Stimulated activated CD4-positive, alpha-beta T cell treated with anti-CD3 and anti-CD28 coated beads, Interleukin-1b, Interleukin-23, amount 100 ng/mL, for 48 hours (primary cell): ENCODE measurements at regions not wholly inside any gene's neighbourhood (a gene's known extent, or its start where the extent isn't known, plus 50 kb on each side); places are given as distances from the start of the nearest gene placed in this dataset.
"Not testable (repeated sequence)": the region's sequence is repeated elsewhere in the genome, so short reads cannot be mapped to it uniquely, and the experiment has no call there.

Experiments
- DNase-seq: peaks from one replicate; pipeline ENCODE4 v3.0.0-alpha.2; 2020

DNA sequence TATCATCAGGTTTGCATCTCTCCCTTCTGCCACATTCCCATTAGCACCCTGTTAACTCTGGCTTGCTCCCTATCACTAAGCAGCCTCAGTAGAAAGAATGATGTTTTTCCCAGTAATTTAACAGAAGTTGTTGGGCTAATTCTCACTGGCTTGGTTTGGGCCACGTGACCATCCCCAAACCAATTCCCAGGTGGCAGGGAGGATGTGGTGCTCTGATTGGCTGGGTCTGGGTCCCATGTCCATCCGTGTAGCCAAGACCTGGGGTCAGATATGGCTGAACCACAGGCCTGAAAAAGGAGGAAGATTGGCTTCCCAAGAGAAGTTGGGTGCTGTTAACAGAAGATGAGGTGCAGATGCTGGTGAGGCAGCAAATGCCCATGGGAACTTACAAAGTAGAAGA is 122.0 kb downstream of the BOD1 start:
- no peak for DNase-seq

DNA sequence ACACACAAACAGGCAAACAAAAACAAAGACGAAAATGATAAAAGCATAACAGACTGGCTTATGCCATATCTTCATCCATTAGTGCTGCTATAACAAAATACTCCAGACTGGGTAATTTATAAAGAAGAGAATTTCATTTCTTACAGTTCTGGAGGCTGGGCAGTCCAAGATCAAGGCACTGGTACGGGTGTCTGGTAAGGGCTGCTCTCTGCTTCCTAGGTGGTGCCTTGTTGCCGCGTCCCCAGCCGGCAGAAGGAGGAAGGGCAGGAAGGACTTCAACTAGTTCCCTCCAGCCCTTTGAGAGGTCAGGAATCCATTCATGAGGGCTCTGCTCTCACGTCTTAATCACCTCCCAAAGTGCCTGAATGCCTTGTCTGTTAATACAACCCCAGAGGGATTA is 122.6 kb downstream of the BOD1 start:
- no peak for DNase-seq

DNA sequence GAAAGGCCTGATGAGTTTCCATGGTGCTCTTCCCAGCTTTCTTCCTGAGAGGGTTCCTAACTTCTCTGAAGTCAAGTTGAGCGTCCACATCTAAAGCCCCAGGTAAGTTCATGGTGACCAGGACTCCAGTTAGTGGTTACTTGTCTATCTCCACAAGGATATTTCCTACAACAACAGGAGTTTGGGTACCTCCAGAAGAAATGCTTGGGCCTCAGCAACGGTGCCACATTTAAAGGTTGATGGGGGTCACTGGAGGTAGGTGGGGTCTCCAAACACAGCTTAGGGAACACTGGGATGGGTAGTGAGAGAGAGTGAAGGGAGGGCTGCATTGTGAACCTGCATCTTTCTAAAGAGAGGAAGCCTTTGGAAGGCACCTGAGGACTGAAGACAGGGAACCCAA is 123.4 kb downstream of the BOD1 start:
- no peak for DNase-seq

DNA sequence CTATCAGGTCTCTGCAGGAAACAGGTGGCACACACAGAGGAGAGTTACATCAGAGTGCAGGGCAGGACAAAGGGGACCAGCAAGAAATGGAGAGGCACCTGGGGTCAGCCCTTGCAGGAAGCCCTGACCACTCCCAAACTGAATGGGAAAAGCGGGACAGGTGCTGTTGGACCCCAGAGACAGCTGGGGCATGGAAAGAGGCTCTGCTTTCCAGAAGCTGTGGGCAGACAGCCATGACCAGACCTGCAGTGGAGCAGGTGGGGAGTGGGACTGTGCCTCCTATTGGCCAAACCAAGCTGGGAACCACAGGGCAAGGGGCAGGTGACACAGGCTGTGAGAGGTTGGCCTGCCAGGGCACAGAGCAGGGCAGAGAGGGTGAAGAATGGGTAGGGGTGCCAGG is 125.8 kb downstream of the BOD1 start:
- DNase-seq: no peak

DNA sequence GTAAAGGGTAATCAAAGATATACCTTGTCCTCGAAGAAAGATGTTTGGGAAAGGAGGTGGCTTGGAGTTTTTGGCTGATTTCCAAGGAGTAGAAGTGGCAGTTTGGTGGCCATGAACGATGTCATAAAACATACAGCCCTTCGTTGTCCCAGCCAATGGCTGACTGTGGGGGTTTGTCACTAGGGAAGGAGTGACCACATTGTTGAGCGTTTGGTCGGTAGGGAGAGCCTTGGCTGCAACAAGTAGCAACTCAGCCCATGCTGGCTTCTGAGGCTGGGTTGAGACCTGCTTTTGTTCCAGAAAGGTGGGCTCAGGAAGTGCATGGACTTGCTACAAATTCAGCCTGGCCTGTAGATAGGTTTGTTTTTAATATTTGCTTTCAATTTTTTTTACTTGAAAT is 128.3 kb downstream of the BOD1 start:
- no peak for DNase-seq

DNA sequence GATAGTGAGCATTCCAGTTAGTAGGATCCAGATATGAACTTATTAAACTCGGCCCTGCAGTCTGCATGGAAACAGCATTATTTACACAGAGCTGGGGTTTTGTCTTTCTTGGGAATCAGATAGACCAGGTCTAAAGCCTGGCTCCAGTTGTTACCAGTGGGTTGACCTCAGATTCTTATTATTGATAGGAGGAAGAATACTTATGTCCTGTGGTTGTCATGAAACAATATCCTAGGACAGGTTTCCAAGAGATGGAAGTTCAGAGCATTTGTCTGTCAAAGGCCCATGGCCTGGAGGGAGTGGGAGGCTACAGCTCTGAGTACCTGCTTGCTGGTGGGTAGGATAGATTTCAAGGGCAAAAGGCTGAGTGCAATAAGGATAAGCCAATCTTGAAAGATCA is 129.2 kb downstream of the BOD1 start:
- no peak for DNase-seq

DNA sequence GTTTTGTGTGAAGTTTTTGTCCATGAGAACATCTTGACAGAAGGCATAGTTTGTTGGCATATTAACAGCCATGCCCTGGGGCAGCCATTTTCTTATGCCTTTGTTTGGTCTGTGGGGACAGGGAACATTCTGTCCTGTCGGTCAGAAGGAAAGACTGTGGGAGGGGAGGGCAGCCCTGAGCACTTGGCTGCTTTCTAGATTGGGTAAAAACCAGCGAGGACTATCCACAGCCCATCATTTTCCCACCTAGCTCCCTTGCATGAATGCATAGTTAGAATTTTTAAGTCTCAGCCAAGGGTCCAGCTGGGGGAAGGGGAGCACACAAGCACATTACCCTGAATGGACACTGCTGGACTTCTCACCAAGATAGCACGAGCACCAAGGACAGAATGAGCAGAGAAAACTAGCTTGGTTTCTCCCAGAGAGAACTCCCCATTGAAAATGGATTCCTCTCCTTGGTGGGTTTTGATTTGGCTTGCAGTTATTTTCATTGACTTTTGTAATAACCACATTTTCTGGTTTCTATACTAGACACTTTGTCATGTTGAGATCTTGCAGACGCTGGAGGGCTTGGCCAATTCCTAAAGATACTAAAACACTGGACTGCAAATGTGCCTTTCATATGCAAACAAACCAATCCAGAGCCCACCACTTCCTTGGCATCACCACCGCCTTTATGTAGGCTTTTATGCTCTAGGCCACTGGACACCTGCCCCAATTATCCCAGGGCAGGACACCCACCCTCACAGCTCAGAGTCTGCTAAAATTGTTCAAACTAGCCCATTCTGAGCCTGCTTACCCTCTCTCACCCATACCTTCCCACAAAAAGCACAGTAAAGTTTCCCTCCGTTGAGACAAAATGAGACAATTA is 129.9 kb downstream of the BOD1 start:
- no peak for DNase-seq

DNA sequence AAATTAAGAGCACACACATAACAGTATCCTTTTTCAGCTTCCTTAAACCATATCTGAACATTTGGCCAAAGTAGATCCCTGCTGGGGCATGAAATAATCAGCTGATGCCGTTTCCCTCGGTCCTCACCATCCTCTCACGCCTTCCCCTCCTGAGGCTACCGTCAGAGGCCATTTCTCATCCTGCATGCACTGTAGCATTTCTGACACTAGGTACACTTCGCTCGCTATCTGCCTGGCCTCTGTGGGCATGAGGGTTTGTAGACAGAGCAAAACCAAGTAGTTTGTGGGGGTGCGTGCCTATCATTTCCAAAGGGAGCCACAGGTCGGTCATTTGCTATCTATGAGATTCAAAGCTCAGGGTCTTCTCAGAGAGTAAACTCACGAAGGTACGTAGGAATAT is 131.9 kb downstream of the BOD1 start:
- no peak for DNase-seq

DNA sequence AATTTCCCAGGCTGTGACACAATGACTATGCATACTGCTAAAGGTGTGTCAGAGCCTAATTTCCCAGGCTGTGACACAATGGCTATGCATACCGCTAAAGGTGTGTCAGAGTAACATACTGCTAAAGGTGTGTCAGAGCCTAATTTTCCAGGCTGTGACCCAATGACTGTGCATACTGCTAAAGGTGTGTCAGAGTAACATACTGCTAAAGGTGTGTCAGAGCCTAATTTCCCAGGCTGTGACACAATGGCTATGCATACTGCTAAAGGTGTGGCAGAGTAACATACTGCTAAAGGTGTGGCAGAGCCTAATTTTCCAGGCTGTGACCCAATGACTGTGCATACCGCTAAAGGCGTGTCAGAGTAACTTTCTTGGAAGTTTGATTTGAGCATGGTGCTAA is 132.9 kb downstream of the BOD1 start:
- DNase-seq: not testable (repeated sequence)

DNA sequence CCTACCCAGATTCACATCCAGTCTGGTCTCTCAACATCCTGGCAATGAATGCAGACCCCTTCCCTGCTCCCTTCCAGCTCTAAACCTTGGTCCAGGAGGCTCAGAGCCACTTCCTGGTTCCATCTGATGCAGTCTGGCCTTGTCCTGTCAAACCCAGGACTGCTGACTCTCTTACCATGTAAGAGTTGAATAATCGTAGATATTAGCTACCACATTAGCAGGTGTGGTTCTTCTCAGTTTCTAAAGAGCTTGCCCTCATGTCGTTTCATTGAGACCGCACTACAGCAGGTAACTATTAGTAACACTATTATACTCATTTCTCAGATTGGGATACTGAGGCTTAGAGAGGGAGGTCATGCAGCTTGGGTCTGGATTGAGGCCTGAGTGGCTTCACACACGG is 133.3 kb downstream of the BOD1 start:
- no peak for DNase-seq

DNA sequence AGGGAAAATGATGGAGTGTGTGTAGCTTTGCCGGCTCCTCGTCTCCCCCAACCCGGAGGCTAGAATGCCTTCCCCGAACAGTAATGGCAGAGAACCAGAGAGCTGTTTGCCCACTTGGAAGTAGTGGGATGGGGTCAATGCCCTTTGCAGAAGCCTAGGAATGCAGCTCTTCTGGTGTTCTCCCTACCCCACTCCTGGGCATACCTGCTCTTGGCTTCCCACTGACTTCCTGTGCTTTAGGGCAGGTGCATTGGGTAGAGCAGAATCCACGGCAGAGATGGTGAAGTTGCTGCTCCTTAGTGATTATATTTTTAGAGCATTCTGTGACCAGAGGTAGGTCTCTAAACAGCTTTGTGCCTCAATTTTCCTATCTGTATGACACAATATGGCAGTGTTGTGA is 134.6 kb downstream of the BOD1 start:
- no peak for DNase-seq

DNA sequence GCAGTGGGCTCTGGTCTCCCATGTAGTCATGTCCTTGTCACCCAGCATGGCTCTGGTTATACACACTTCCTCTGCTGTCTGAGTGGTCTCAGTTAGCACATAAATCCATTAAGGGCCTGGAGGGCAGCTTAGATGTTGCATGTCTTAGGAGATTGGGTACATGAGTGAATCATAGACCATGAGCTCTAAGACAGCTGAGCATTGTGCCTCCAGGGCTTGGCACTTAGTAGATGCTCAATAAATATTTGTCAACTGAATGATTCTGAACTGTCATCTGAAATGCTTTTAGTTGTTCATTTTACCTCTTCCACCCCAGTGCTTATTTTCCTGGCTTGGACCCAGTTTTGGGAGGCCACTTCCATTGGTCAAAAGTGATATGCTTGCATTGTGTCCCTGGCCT is 135.6 kb downstream of the BOD1 start:
- no peak for DNase-seq

DNA sequence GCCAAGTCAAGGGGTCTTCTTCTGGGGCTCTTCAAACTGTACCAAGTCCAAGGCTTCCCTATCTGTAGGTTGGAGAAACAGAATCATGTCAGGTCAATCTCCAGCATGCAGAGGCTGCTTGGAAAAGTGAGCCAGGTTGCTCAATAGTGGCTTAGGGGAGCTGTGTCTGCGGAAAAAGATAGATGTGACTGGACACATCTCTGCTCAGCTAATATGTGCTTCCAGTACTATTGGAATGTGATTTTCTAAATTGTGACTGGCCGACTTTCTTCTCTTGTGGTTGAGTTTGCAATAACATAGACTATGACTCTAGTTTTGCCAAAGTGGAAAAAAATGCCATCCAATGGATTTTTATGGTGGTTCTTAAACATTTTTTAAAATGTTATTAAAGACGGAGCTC is 136.7 kb downstream of the BOD1 start:
- no peak for DNase-seq

DNA sequence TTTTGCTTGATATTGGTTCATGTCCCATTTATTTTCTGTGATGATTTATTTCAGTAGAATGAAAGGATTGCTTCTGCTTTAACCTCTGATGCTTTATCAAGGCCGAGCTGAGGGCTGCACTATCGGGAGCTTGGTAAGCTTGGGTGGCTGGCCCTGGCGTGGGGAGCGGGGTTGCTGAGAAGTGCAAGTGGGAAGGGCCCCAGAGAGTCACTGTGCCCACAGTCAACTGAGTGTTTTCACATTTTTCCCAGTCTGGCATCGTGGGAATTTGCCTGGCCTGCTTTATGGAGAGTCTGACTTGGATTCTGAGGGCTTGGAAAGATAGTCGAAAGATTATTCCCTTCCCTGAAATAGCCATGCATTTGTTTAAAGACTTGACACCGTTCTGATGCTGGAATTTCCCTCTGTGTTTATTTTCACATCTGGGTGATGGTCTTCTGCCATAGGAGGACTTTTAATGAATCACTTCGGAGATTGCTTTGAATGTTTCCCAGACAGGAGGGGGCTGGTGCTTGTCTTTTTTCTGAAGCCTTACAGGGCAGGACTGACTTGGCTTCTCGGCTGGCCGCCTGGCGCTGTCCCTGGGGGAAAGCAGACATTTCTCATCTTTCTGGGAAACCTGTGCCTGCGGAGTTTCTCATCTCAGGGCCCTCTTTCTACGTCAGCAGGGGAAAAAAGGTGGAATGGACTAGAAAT is 139.0 kb downstream of the BOD1 start:
- no peak for DNase-seq

DNA sequence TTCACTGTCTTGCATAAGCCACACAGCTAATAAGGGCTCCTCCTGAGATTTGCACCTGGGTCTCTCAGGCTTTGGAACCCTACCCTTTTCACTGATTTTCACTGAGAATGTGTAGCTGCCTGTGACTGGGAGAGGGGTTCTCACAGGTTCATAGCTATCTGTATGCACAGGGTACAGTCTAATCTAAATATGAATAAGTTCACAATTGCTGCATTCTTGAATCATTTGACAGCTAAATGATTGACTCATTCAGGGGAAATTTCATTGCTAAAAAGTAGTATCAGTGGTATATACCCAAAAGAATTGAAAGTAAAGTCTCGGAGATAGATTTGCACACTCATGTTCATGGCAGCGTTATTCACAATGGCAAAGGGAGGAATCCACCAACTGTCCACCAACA is 140.7 kb downstream of the BOD1 start:
- DNase-seq: no peak

DNA sequence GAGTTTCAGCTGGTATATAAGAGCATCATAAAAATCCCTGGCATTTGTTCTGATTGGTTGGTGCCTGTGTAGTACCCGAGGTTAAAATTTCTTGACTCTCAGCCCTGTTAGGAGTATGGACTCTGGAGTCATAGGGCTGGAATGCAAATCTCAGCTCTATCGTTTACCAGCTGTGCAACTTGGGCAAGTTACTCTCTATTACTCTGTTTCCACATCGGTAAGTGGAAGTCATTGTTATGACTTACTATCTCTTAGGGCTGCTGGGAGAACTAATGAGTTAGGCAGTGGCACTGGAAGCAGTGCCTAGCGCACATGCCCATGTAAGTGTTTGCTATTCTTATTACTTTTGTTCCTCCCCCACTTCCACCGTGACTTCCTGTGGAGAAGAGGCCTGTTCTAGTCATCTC is 141.6 kb downstream of the BOD1 start:
- no peak for DNase-seq

DNA sequence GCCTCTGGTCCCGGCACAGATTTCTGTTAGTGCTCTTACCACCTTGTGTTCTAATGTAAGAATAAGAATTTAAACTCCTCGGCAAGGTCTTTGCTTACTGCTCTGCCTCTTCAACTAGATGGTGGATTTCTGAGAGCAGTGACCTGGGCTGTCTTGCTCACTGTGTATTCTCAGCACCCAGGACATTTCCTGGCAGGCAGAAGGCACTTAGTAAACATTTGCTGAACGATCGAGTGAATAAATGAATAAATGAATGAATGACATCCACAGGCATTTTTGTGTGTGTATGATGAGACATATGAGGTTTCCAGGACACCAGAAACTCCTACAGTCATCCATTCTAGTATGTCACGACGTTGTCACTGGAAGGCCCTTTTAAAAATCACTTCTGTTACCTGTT is 143.2 kb downstream of the BOD1 start:
- DNase-seq: no peak

DNA sequence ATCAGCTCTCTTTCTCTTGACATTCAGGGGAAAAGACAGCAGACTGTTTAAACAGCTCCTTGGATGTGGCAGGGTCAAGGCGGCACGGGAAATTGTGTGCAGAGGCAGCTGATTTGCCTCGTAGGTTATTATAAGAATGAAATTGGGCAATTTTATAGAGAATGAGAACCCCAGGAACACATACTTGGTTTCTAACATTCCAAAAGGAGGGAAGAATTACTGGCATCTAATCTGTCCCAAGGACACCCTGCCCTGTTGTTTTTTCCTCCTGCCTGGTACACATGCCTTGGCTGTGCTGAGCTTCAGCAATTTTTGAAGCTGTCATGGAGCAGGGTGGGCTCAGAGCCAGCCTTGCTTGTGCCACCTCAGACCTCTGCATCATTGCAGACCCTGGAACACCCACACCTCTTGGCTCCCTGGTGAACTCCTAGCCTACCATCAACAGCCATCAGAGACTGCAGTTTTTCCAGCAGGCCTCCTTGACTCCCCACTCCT is 143.6 kb downstream of the BOD1 start:
- no peak for DNase-seq

DNA sequence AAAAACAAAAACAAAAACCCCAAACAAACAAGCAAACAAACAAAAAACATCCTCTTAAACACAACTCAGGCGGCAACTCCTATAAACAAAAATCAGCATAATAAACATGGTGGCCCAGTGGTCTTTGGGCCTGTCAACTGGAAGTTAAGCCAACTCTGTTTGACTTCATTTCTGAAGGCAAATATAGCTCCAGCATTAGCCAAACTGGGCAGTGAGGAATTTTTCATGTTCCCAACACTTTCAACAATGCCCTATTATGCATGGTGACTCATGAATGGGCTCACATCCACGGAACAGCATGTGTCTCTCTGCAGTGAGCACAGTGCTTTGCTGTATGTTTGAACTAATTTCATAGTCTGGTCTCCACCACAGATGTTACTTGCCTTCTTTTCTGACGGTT is 143.9 kb upstream of the STC2 start:
- DNase-seq: no peak

DNA sequence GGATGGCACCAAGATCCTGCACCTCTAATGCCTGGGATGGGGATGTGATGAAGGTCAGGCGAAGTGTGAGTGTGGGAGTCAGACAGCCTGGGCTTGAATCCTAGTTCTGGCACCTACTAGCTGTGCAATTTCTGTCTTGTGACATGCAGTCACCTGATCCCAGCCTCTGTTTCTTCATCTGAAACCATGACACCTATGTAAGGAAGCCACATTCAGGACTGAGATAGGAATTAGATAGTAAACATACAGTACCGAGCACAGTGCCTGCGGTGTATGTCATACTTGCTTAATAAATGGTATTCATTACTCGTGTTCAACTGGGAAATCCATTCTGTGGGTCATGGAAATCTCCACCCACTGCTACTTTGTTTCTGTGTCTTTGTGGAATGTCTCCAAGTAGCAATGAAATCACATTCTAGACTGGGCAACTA is 140.6 kb upstream of the STC2 start:
- DNase-seq: no peak

DNA sequence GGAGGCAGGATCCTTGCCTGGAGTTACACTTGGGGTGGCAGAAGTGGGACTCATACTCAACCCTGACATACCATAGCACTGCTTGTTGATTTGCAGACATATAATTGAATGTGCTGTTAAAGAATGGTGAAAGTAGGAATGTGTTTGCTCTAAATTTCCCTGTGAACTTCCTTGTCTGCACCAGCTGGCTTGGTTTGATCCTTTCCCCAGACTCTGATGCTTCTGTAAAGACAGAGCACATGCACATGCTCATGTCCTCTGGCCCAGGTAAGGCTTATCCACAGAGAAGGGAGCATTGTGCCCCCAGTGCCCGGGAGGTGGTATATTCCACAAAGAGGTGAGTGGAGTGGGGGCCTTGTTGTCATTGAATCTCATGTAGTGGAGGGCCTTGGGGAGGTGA is 138.0 kb upstream of the STC2 start:
- no peak for DNase-seq

DNA sequence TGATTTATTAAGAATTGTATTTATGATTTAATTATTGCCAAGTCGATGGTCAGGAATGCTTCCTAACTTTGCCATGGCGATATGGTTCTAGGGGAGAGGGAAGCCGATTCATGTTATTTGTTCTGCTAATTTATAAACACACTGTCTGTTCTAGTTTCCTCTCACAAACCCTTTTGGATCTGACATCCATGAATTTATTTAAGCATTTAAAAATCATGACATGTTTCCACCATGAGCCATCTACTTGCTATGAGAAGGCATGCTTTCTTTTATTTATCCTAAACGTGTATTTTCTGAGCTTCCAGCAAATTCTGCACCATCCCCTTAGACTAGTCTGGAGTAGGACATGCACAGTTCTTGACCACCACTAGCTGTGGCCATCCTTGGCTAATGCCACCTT is 136.6 kb upstream of the STC2 start:
- DNase-seq: no peak

DNA sequence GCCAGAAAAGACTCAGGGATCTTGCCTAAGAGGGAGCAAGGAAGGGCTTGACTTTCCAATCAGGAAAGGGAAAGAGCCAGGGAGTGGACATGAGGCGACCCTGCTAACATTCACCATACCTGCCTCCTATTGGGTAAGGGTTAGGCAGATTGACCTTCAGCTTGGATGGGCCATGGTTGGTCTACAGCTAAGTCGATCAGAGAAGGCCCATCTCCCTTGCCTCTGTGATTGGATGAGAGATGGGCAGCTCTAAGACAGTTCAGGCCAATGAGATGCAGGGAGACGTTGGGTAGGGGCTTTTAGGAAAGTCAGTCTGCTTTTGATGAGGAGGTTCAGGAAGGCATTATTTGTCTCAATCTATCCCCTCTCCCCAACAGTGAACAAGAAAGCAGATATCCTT is 135.0 kb upstream of the STC2 start:
- no peak for DNase-seq

DNA sequence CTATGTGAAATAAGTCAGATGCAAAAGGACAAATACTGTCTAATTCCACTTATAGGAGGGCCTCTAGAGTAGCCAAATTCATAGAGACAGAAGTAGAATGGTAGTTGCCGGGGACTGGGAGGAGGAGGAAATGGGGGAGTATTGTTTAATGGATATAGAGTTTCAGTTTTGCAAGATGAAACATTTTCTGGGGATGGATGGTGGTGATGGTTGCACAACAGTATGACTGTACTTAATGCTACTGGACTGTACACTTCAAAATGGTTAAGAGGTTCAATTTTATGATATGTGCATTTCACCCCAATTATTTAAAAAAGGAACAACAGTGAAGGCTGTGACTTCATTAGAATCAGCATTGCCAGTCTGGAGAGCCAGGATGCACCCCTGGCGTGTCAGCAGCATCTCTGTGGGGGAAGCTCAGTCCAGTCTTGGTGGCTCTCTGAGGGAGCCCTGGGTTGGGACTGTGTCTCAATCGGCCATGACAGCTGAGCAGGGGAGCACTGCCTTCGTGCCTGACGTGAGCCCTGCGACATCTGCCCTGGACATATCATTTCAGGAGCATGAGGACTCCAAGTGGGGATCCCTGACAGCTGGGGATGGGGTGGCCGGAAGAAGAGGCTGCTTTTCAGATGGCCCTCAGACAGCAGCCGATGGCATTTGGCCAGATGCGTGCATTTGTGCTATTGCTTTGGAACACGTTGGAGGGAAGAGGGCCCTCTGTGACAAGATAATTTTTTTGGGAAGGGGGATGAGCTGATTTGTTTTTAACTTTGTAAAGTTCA is 130.8 kb upstream of the STC2 start:
- DNase-seq: no peak
